Right lobe of liver (tissue), 4 donors: ENCODE measurements at regions not wholly inside any gene's neighbourhood (a gene's known extent, or its start where the extent isn't known, plus 50 kb on each side); places are given as distances from the start of the nearest gene placed in this dataset.

Experiments used
- POLR2A ChIP-seq: fragments of 450-650 bp; IDR thresholded peaks from one replicate; pipeline ENCODE4 v1.6.1; 2017; ENCODE audit warnings: antibody characterized with exemption, mild to moderate bottlenecking
- TF ChIP-seq, protein P1 (sequence below), 4 donors: fragments of 200-600 bp in 3 of 4; fragments of 450-650 bp in 1 of 4; IDR thresholded peaks; one replicate each; pipeline versions ENCODE4 v1.5.1 to v1.8.0; 2016 to 2022; ENCODE audit warnings: antibody characterized with exemption in 4 of 4, mild to moderate bottlenecking in 2 of 4
- donor health status: DM: no; HTN: no; CAD: no.
- donor health status: DM: no; HTN: no; CAD: no.
- donor health status: DM: no; HTN: yes; CAD: no.

DNA sequence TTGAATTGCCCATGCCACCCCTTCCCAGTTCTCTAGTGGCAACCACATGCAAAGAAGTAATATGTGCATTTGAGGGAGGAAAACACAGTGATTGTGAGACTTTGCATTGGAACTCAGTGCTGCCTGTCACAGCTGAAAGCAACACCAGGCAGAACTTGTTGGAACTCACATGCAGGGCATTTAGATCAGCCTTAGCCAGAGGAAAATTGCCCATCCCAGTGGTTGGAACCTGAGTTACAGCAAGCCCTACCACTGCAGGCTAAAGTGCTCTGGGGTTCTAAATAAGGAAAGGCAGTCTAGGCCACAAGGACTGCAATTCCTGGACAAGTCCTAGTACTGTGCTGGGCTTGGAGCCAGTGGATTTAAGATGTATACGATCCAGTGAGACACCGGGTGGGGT lies 245.3 kb upstream of the UFL1 start:
- TF ChIP-seq, protein P1, sequence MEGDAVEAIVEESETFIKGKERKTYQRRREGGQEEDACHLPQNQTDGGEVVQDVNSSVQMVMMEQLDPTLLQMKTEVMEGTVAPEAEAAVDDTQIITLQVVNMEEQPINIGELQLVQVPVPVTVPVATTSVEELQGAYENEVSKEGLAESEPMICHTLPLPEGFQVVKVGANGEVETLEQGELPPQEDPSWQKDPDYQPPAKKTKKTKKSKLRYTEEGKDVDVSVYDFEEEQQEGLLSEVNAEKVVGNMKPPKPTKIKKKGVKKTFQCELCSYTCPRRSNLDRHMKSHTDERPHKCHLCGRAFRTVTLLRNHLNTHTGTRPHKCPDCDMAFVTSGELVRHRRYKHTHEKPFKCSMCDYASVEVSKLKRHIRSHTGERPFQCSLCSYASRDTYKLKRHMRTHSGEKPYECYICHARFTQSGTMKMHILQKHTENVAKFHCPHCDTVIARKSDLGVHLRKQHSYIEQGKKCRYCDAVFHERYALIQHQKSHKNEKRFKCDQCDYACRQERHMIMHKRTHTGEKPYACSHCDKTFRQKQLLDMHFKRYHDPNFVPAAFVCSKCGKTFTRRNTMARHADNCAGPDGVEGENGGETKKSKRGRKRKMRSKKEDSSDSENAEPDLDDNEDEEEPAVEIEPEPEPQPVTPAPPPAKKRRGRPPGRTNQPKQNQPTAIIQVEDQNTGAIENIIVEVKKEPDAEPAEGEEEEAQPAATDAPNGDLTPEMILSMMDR (IDR thresholded peaks at IDR 0.05), result no peak
- no peak for TF ChIP-seq POLR2A
